Fibroblast of skin of right quadriceps (primary cell): ENCODE measurements at regions not wholly inside any gene's neighbourhood (a gene's known extent, or its start where the extent isn't known, plus 50 kb on each side); places are given as distances from the start of the nearest gene placed in this dataset.
"Not testable (repeated sequence)": the region's sequence is repeated elsewhere in the genome, so short reads cannot be mapped to it uniquely, and the experiment has no call there.

Source experiments
- DNase-seq: peaks from one replicate; pipeline ENCODE4 v3.0.0-alpha.2; 2013

GRCh38 chr6:170192905-170193304 lies 98.0 kb downstream of the DLL1 start:
- no peak for DNase-seq

DNA sequence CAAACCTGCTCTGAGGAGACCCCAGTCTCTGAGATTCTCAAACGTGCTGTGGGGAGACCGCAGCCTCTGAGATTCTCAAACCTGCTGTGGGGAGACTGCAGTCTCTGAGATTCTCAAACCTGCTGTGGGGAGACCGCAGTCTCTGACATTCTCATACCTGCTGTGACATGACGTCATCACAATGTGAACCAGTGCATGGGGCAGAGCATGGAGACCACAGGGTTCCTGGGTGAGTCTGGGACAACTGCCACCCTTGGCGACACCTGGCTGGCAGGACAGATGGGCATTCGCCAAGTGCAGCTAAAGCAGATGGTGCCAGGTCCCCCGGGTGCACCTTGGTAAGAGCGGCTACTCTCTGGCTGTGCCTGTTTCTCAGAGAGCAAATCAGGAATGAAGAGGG lies 98.8 kb downstream of the DLL1 start:
- not testable (repeated sequence) for DNase-seq

DNA sequence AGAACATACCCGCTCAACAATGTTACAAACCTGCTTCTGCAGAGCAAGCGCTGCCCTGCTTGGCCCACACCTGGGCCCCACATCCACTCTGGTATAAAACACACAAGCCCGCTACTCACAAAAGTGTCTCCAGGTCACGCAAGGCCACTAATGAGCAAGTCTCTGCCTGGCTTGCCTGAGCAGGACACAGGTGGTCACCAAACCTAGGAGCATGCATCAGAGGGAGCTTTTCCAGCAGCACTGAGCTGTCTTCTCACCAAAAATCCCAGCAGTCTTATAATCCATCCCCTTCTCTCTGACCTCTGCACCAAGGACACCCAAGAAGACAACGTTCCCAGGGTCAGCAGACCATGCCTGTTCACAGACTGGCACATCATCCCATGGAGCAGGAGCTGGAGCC lies 100.8 kb downstream of the DLL1 start:
- DNase-seq = no peak

DNA sequence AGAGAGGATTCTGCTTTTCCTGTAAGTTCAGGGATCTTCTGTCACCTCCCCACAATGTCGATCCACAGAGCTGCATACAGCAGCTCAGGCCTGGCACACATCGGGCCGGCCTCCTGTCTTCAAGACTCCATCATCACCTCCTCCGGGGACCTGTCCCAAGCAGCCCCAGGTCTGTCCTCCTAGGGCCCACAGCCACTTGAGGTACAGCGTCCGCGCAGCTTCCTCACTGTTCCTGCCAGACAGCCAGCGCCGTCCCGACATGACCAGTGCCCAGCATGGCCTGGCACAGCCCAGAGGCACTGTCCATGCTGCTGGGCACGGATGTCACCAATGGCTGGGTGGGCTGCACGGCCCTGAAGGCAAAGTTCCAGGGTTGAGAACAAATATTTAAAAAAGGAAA lies 101.6 kb downstream of the DLL1 start:
- no peak for DNase-seq

DNA sequence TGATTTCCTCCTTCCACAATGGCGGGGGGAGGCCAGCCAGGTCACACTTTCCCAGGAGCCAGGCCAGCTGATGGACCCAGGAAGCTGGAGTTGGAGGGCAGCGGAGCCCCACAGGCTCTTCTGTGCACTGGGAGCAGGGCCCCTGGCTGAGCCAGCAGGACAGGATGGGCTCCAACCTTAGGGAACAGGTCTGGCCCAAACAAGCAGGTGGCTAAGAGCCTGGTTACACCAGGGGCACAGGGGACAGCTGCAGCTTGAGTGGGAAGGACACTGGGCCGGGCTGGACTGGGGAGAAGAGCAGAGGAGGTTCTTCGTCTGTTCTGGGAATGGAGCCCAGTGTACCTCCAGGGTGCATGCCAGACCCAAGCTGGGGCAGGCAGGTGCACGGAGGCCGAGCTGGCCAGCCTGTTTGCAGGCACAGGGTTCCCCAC lies 102.3 kb downstream of the DLL1 start:
- DNase-seq = no peak

- DNase-seq = no peak
These were observed 103.0 kb downstream of the DLL1 start for GRCh38 chr6:170187669-170188566.

GRCh38 chr6:170186941-170187668 lies 103.8 kb downstream of the DLL1 start:
- no peak for DNase-seq

- no peak for DNase-seq
These were observed 104.6 kb downstream of the DLL1 start for GRCh38 chr6:170186006-170186935.

DNA sequence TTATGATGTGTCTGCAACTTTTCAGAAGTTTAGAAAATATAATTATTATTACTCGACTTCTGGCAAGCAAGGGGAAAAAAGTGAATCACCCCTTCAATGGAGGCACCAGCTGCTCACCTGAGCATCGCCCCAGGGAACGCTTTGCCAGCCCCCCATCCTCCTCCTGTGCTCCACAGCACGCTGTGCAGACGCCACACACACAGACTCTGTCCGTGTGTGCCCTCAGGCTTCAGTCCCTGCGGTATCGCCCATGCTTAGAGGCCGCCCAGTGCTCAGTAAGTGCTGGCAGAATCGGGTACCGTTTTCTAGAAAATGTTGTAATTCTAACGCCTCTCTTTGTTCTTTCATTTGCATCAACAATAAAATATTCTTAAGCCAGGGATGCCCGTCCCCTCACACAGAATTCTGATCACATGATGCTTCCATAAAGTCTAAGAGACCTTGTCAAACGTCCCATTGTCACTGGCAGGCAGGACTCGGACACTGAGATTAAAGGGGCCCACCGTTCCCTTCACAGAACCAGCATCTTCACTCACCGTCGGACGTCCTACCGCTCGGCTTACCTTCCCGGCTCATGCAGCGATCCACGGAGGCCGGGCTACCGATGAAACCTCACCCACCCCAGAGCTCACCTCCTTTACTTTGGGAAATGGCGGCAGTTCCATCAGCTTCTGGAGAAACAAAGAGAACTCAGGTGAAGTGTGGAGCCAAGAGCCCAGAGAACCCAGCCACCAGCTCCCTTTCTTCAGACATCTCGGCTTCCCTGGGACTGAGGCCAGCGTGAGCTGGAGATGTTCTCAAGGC lies 105.5 kb downstream of the DLL1 start:
- no peak for DNase-seq

DNA sequence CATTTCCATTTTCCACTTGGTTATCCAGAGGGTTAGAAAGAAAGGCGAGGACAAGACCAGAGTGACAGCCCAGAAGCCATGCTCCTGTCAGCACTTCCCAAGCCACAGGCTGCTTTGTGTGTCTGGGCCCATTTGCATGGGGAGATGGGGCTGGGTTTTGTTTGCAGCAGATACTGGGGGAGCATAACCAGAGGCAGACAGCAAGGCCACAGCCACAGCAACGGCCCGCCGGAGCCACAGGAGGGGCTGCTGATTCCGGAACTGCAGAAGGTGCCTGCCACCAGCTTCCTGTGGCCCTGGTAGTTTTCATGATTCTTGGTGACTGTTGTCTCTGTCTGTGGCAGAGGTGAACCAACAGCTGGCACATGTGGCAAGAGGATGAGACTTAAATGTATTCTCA lies 106.6 kb downstream of the DLL1 start:
- DNase-seq = no peak

- DNase-seq = no peak
These were observed 107.4 kb downstream of the DLL1 start for GRCh38 chr6:170183521-170183920.

GRCh38 chr6:170182781-170183120 lies 108.1 kb downstream of the DLL1 start:
- no peak for DNase-seq

GRCh38 chr6:170182093-170182780 lies 108.6 kb downstream of the DLL1 start:
- no peak for DNase-seq

- DNase-seq = no peak
These were observed 109.6 kb downstream of the DLL1 start for GRCh38 chr6:170181338-170181690.

- DNase-seq = no peak
These were observed 110.1 kb downstream of the DLL1 start for GRCh38 chr6:170180671-170181337.

GRCh38 chr6:170179616-170180324 lies 111.1 kb downstream of the DLL1 start:
- DNase-seq = no peak

- DNase-seq = peak; percentile 46
These were observed 112.1 kb downstream of the DLL1 start for GRCh38 chr6:170178561-170179477.

DNA sequence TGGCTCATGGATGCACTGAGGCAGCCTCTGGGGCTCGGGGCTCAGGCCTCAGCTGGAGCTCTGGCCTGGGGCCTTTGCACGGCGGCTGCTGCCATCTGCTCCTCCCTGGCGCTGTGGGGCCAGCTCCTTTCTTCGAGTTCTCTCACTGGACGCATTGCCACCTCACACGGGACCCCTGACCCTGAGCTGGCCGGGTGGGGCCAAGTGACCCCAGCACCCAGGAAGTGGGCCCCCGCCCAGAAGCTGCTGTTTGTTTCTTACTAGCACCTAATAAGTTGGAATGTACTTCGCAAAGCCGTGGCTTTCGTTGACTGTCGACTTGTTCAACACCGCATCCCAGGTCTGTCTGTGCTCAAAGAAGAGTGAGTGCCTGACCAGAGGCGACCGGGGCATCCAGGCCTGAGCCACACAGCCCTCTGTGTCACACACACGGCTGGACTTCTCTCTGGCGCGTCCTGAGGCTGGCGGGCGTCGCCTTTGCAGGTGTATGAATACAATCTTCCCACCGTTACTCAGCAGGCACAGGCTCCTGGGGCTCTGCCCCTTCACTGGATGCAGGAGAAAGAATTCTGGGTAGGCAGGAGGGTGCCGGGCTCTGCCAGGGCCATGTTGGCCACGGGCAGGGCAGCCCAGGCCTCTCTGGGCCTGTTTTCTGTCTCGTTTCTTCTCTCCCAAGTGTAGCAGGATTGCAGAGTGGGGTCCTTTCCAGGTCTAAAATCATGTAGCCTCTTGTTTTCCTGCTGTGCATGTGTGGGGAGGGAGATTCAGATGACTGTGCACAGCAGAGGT lies 112.9 kb downstream of the DLL1 start:
- DNase-seq = no peak
